CD14-positive monocyte (primary cell): ENCODE measurements at regions not wholly inside any gene's neighbourhood (a gene's known extent, or its start where the extent isn't known, plus 50 kb on each side); places are given as distances from the start of the nearest gene placed in this dataset.

Experiments used
- DNase-seq, 3 donors: peaks; one replicate each; pipeline ENCODE4 v3.0.0-alpha.2; 2011 to 2022
- H2AFZ ChIP-seq: 2 replicates; pipeline ENCODE4 v1.6.0; 2012; ENCODE audit warnings: mild to moderate bottlenecking, low read depth, low read length, inconsistent platforms; ENCODE audit not compliant: insufficient read depth, poor library complexity, severe bottlenecking
- H3K27ac ChIP-seq, 2 donors: 1 replicate in 1 of 2; 2 replicates in 1 of 2; pipeline ENCODE4 v1.5.1; 2012 to 2013; ENCODE audit warnings: low read length in 2 of 2, control low read depth in 1 of 2, inconsistent platforms in 1 of 2, low read depth in 1 of 2, mild to moderate bottlenecking in 1 of 2
- H3K27me3 ChIP-seq, 2 donors: one replicate each; pipeline versions ENCODE4 v1.6.0 to v1.6.1; 2011 to 2013; ENCODE audit warnings: low read length in 2 of 2; ENCODE audit not compliant: control insufficient read depth in 2 of 2, insufficient read depth in 2 of 2
- H3K36me3 ChIP-seq, 2 donors: replicated peaks in 1 of 2; 1 replicate in 1 of 2; 2 replicates in 1 of 2; pipeline versions ENCODE4 v1.5.1 to v1.6.1; 2012 to 2013; ENCODE audit warnings: low read length in 2 of 2, control low read depth in 1 of 2, inconsistent platforms in 1 of 2, mild to moderate bottlenecking in 1 of 2; ENCODE audit not compliant: insufficient read depth in 2 of 2, control insufficient read depth in 1 of 2
- H3K4me1 ChIP-seq, 2 donors: 1 replicate in 1 of 2; 2 replicates in 1 of 2; pipeline versions ENCODE4 v1.5.1 to v1.6.1; 2012 to 2013; ENCODE audit warnings: low read length in 2 of 2, control low read depth in 1 of 2, inconsistent platforms in 1 of 2, mild to moderate bottlenecking in 1 of 2, moderate library complexity in 1 of 2; ENCODE audit not compliant: insufficient read depth in 2 of 2, control insufficient read depth in 1 of 2
- H3K4me2 ChIP-seq: replicated peaks from 2 replicates; pipeline ENCODE3; 2012; ENCODE audit warnings: low read length, moderate library complexity, mild to moderate bottlenecking; ENCODE audit not compliant: poor library complexity, severe bottlenecking; ENCODE audit errors: extremely low read depth
- H3K4me3 ChIP-seq, 3 experiments: fragments of 200-600 bp in 1 of 3; sonication (generic) in 1 of 3; replicated peaks in 1 of 3; 1 replicate in 2 of 3; 2 replicates in 1 of 3; pipeline ENCODE4 v1.5.1; 2011 to 2013; ENCODE audit warnings: low read length in 3 of 3, mild to moderate bottlenecking in 3 of 3, control low read depth in 2 of 3, low read depth in 2 of 3, inconsistent platforms in 1 of 3, moderate library complexity in 1 of 3
- H3K79me2 ChIP-seq: 2 replicates; pipeline ENCODE4 v1.6.0; 2012; ENCODE audit warnings: mild to moderate bottlenecking, control low read depth, inconsistent platforms, low read length, moderate library complexity; ENCODE audit not compliant: insufficient read depth
- H3K9ac ChIP-seq: 2 replicates; pipeline ENCODE4 v1.6.0; 2017; ENCODE audit warnings: low read length, mild to moderate bottlenecking; ENCODE audit not compliant: insufficient read depth, poor library complexity, severe bottlenecking
- H3K9me3 ChIP-seq, 2 donors: replicated peaks in 1 of 2; 1 replicate in 1 of 2; 2 replicates in 1 of 2; pipeline versions ENCODE4 v1.5.1 to v1.6.1; 2012 to 2013; ENCODE audit warnings: low read length in 2 of 2, control low read depth in 1 of 2; ENCODE audit not compliant: control insufficient read depth in 1 of 2, insufficient read depth in 1 of 2
- H4K20me1 ChIP-seq: 2 replicates; pipeline ENCODE4 v1.6.0; 2012; ENCODE audit warnings: mild to moderate bottlenecking, low read length, control low read depth, moderate library complexity; ENCODE audit not compliant: insufficient read depth
- H3K27ac Mint-ChIP-seq, 7 donors: one replicate each; pipeline ENCODE4 v1.8.0; 2020; ENCODE audit warnings: mild to moderate bottlenecking in 7 of 7, mixed read lengths in 7 of 7, moderate library complexity in 6 of 7, inconsistent platforms in 2 of 7
- H3K27me3 Mint-ChIP-seq, 3 donors: one replicate each; pipeline ENCODE4 v1.8.0; 2021 to 2022; ENCODE audit warnings: low read depth in 3 of 3, mild to moderate bottlenecking in 3 of 3, mixed read lengths in 3 of 3, moderate library complexity in 3 of 3, inconsistent platforms in 1 of 3
- H3K36me3 Mint-ChIP-seq, 2 donors: one replicate each; pipeline ENCODE4 v1.8.0; 2020; ENCODE audit warnings: mixed read lengths in 2 of 2, inconsistent platforms in 1 of 2, mild to moderate bottlenecking in 1 of 2
- H3K4me1 Mint-ChIP-seq: one replicate; pipeline ENCODE4 v1.8.0; 2020; ENCODE audit warnings: mild to moderate bottlenecking, mixed read lengths
- H3K4me3 Mint-ChIP-seq, 2 donors: one replicate each; pipeline ENCODE4 v1.8.0; 2020; ENCODE audit warnings: mild to moderate bottlenecking in 2 of 2, mixed read lengths in 2 of 2, moderate library complexity in 1 of 2
- H3K9me3 Mint-ChIP-seq, 7 donors: one replicate each; pipeline ENCODE4 v1.8.0; 2020 to 2022; ENCODE audit warnings: mixed read lengths in 7 of 7, mild to moderate bottlenecking in 6 of 7, moderate library complexity in 6 of 7, inconsistent platforms in 2 of 7
- CTCF ChIP-seq: fragments of 200-600 bp; IDR thresholded peaks from one replicate; pipeline ENCODE4 v1.8.0; 2022; ENCODE audit warnings: antibody characterized with exemption, mild to moderate bottlenecking
- WGBS: methylation state at CpG from one replicate; pipeline ENCODE4 v1.1.5; 2013; ENCODE audit warnings: missing lambda C conversion rate; ENCODE audit not compliant: insufficient coverage; 5-methylcytosine and 5-hydroxymethylcytosine counted together
- intact Hi-C, 2 donors: fragments of 100-400 bp; cut with micrococcal nuclease; formaldehyde crosslinking; loops; one replicate each; pipeline versions ENCODE4 v1.15.0 to v1.15.1; 2023

DNA sequence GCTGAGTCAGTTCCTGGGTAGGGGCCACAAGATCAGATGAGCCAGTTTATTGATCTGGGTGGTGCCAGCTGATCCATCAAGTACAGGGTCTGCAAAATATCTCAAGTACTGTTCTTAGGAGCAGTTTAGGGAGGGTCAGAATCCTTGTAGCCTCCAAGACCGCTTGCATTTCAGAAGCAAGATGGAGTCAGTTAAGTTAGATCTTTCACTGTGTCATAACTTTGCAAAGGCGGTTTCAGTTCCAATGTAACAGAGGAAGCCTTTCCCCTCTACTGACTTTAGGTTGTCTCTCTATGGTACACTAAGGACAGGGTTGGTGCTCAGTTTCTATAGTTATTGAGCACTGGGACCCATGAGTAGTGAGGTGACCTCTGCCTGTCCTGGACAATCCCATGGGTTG, 127.3 kb upstream of the WDR1 start:
- no peak overlapping the region for H3K27ac Mint-ChIP-seq
- Histone ChIP-seq H3K36me3 (no peaks in the 10 kb centered on the region), H3K9ac (no peak overlapping the region), H3K79me2 (no peaks in the 10 kb centered on the region), H3K4me3 (no peak overlapping the region), H2AFZ (no peak overlapping the region), H3K4me2 (no peak overlapping the region), H3K27ac (no peak overlapping the region), H3K4me1 (peaks cover 13 to 14% of the 10 kb centered on the region in 2 donors), H3K27me3 (peaks cover 10 to 16% of the 10 kb centered on the region in 2 donors), H4K20me1 (no peaks in the 10 kb centered on the region), H3K9me3 (no peaks in the 10 kb centered on the region)
- H3K4me1 Mint-ChIP-seq = peaks cover 14% of the 10 kb centered on the region
- intact Hi-C loops = no loop called here
- WGBS = 86% methylated on average over 1 of the region's 2 CpGs
- no peak overlapping the region for H3K4me3 Mint-ChIP-seq
- DNase-seq = no peak
- TF ChIP-seq CTCF = no peak
- peaks cover 3 to 8% (median 6%) of the 10 kb centered on the region in 3 donors for H3K27me3 Mint-ChIP-seq
- H3K36me3 Mint-ChIP-seq = no peaks in the 10 kb centered on the region
- H3K9me3 Mint-ChIP-seq = peaks cover 0 to 8% (median 0%) of the 10 kb centered on the region in 7 donors

DNA sequence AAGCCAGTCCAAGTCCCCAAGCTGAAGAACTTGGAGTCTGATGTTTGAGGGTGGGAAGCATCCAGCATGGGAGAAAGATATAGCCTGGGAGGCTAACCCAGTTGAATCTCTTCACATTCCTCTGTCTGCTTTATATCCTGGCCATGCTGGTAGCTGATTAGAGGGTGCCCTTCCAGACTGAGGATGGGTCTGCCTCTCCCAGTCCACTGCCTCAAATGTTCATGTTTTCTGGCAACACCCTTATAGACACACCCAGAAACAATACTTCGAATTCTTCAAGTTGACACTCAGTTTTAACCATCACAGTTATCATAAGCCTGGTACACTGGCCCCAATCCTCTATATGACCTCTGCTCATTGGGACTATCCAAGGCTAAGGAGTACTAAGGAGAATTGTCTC, 124.1 kb upstream of the WDR1 start:
- Mint-ChIP-seq H3K4me3 (no peak overlapping the region), H3K36me3 (no peaks in the 10 kb centered on the region), H3K4me1 (peaks cover 7% of the 10 kb centered on the region), H3K9me3 (peaks cover 0 to 7% (median 0%) of the 10 kb centered on the region in 7 donors), H3K27me3 (peaks cover 1 to 7% (median 3%) of the 10 kb centered on the region in 3 donors), H3K27ac (peak overlapping the region in 1 of 7 donors; percentile 73)
- no peak for TF ChIP-seq CTCF
- Histone ChIP-seq H3K36me3 (no peaks in the 10 kb centered on the region), H3K27ac (no peak overlapping the region), H3K9me3 (no peaks in the 10 kb centered on the region), H3K4me1 (peaks cover 7% of the 10 kb centered on the region in 2 donors), H3K79me2 (no peaks in the 10 kb centered on the region), H4K20me1 (no peaks in the 10 kb centered on the region), H3K4me2 (no peak overlapping the region), H3K9ac (no peak overlapping the region), H3K4me3 (no peak overlapping the region), H2AFZ (no peak overlapping the region), H3K27me3 (peaks cover 6 to 12% of the 10 kb centered on the region in 2 donors)
- intact Hi-C loops = no loop called here
- WGBS = 0% methylated on average over 1 of the region's 1 CpG
- no peak for DNase-seq
